Trophoblast cell (in vitro differentiated cells and primary cell): ENCODE measurements at regions not wholly inside any gene's neighbourhood (a gene's known extent, or its start where the extent isn't known, plus 50 kb on each side); places are given as distances from the start of the nearest gene placed in this dataset.

ENCODE experiments used
- DNase-seq, 2 donors: peaks; one replicate each; pipeline ENCODE4 v3.0.0-alpha.2; 2016
- H2AFZ ChIP-seq: 2 replicates; pipeline ENCODE4 v1.6.1; 2013; ENCODE audit warnings: low read length, moderate library complexity, mild to moderate bottlenecking; ENCODE audit not compliant: insufficient read depth, poor library complexity
- H2AK5ac ChIP-seq: 2 replicates; pipeline ENCODE4 v1.6.1; 2013; ENCODE audit warnings: mild to moderate bottlenecking, low read length
- H2BK120ac ChIP-seq: 2 replicates; pipeline ENCODE4 v1.6.1; 2013; ENCODE audit warnings: low read length, mild to moderate bottlenecking, moderate library complexity; ENCODE audit not compliant: insufficient read depth, poor library complexity
- H2BK12ac ChIP-seq: 2 replicates; pipeline ENCODE4 v1.6.1; 2013; ENCODE audit warnings: mild to moderate bottlenecking, low read length, moderate library complexity
- H2BK5ac ChIP-seq: 2 replicates; pipeline ENCODE4 v1.6.1; 2013; ENCODE audit warnings: low read length, low read depth, moderate library complexity, mild to moderate bottlenecking; ENCODE audit not compliant: poor library complexity
- H3K14ac ChIP-seq: 2 replicates; pipeline ENCODE4 v1.6.1; 2013; ENCODE audit warnings: mild to moderate bottlenecking, low read length
- H3K18ac ChIP-seq: 2 replicates; pipeline ENCODE4 v1.6.1; 2013; ENCODE audit warnings: mild to moderate bottlenecking, low read length
- H3K23ac ChIP-seq: 2 replicates; pipeline ENCODE4 v1.6.1; 2013; ENCODE audit warnings: low read length
- H3K27ac ChIP-seq: 2 replicates; pipeline ENCODE4 v1.5.1; 2013; ENCODE audit warnings: low read depth, mild to moderate bottlenecking, inconsistent platforms, low read length, moderate library complexity
- H3K27me3 ChIP-seq: 2 replicates; pipeline ENCODE4 v1.6.1; 2013; ENCODE audit warnings: inconsistent platforms, mild to moderate bottlenecking, low read length, moderate library complexity; ENCODE audit not compliant: insufficient read depth
- H3K36me3 ChIP-seq, 2 experiments: 1 replicate in 1 of 2; 2 replicates in 1 of 2; pipeline ENCODE4 v1.6.1; 2013; ENCODE audit warnings: low read length in 2 of 2, mild to moderate bottlenecking in 2 of 2, moderate library complexity in 1 of 2; ENCODE audit not compliant: insufficient read depth in 2 of 2, control insufficient read depth in 1 of 2
- H3K4ac ChIP-seq: 2 replicates; pipeline ENCODE4 v1.6.1; 2013; ENCODE audit warnings: low read depth, mild to moderate bottlenecking, low read length, moderate library complexity
- H3K4me1 ChIP-seq, 2 experiments: 1 replicate in 1 of 2; 2 replicates in 1 of 2; pipeline ENCODE4 v1.6.1; 2013; ENCODE audit warnings: low read length in 2 of 2, mild to moderate bottlenecking in 2 of 2, moderate library complexity in 1 of 2; ENCODE audit not compliant: insufficient read depth in 2 of 2, control insufficient read depth in 1 of 2
- H3K4me2 ChIP-seq: 2 replicates; pipeline ENCODE4 v1.6.1; 2013; ENCODE audit warnings: inconsistent platforms, mild to moderate bottlenecking, low read length, moderate library complexity
- H3K4me3 ChIP-seq: 2 replicates; pipeline ENCODE4 v1.5.1; 2013; ENCODE audit warnings: mild to moderate bottlenecking, low read depth, low read length, inconsistent platforms
- H3K79me1 ChIP-seq: one replicate; pipeline ENCODE4 v1.6.1; 2013; ENCODE audit warnings: low read length
- H3K79me2 ChIP-seq: 2 replicates; pipeline ENCODE4 v1.6.1; 2013; ENCODE audit warnings: low read length, mild to moderate bottlenecking; ENCODE audit not compliant: control insufficient read depth, insufficient read depth, poor library complexity
- H3K9ac ChIP-seq: 2 replicates; pipeline ENCODE4 v1.6.1; 2013; ENCODE audit warnings: mild to moderate bottlenecking, low read length
- H3K9me3 ChIP-seq: 2 replicates; pipeline ENCODE4 v1.6.1; 2013; ENCODE audit warnings: low read depth, mild to moderate bottlenecking, control low read depth, inconsistent platforms, low read length; ENCODE audit not compliant: insufficient read depth
- H4K12ac ChIP-seq: 2 replicates; pipeline ENCODE4 v1.6.1; 2013; ENCODE audit warnings: low read depth, mild to moderate bottlenecking, low read length, moderate library complexity
- H4K8ac ChIP-seq: 2 replicates; pipeline ENCODE4 v1.6.1; 2013; ENCODE audit warnings: low read depth, mild to moderate bottlenecking, low read length, moderate library complexity
- H4K91ac ChIP-seq: one replicate; pipeline ENCODE4 v1.6.1; 2013; ENCODE audit warnings: low read depth, mild to moderate bottlenecking, low read length, moderate library complexity
- WGBS: extraction: QIAGEN DNeasy Blood & Tissue Kit; methylation state at CpG from one replicate; pipeline ENCODE4 v1.1.7; 2013; ENCODE audit warnings: missing lambda C conversion rate; ENCODE audit not compliant: insufficient read length, insufficient coverage; ENCODE audit errors: extremely low coverage; 5-methylcytosine and 5-hydroxymethylcytosine counted together

DNA sequence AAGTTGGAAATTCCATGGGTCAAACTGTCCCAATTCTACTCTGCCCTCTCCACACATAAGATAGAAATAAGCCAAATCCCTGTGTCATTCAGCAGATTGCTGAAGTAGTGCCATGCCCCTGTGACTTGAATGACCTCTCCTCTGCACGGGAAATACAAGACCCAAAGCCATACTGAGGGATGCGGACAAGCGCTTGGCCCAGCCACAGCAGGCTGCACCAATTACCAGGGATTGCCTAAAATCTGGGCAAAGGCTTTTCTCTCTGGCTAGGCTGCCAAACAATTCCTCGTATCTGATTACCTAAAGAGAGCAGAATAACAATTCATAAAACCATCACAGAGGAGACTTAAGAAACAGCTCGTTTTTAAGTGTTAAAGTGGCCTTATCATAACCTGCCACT is 421.8 kb upstream of the JARID2 start:
- WGBS: no CpG with 5 or more reads among the region's 5 CpGs
- no peak overlapping the region for H4K91ac ChIP-seq
- DNase-seq: no peak

DNA sequence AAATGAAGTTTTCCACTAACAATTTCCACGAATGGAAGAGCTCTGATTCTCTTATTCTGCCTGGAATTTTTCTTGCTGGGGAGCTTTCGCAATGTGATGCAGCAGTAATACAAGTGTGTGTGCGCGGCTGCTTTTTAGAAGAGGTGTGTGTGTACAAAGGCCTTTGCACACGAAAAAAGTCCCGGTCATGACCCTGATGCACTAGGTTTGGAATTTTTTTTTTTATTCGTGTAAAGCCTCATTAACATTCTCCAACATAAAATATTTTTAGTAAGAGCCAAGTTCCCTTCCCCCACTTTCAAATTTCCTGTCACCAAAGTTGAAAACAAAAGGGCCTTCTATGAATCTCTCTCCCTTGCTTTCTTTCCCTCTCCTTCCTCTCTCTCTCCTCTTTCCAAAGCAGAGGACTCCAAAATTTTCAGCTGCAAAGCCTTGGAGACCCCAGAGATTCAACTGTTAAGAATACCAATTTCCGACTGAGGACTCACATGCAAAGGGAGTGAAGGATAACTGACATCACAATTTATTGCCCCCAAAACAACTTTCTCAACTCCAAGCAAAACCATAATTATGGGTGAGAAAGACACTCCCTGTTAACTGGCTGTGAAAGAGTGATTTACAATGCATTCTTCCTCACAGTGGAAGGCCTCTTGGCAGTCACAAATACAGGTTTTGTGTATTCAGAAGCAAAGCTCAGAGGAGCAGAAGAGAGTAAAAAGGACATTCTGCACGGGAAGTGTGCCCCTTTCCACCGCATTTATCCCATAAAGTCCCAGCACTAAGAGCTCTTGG is 421.2 kb upstream of the JARID2 start:
- Histone ChIP-seq H2BK12ac (no peak overlapping the region), H4K12ac (no peak overlapping the region), H2BK5ac (no peak overlapping the region), H3K79me1 (no peaks in the 10 kb centered on the region), H4K8ac (no peak overlapping the region), H3K4ac (no peak overlapping the region), H3K14ac (no peak overlapping the region), H2BK120ac (no peak overlapping the region), H3K9me3 (no peaks in the 10 kb centered on the region), H3K27me3 (no peaks in the 10 kb centered on the region), H4K91ac (no peak overlapping the region), H3K9ac (no peak overlapping the region), H2AK5ac (no peak overlapping the region), H3K23ac (no peak overlapping the region), H3K79me2 (no peaks in the 10 kb centered on the region), H3K4me3 (no peak overlapping the region), H2AFZ (no peak overlapping the region), H3K4me1 (no peaks in the 10 kb centered on the region), H3K36me3 (no peaks in the 10 kb centered on the region), H3K18ac (no peak overlapping the region), H3K4me2 (no peak overlapping the region), H3K27ac (no peak overlapping the region)
- DNase-seq: no peak
- WGBS: no CpG with 5 or more reads among the region's 10 CpGs

More for the DNA sequence above, 421.8 kb upstream of the JARID2 start:
- H2BK120ac ChIP-seq: no peak overlapping the region
- no peak overlapping the region for H2BK12ac ChIP-seq
- no peak overlapping the region for H2AK5ac ChIP-seq
- H3K18ac ChIP-seq: no peak overlapping the region
- no peaks in the 10 kb centered on the region for H3K79me1 ChIP-seq
- H3K9ac ChIP-seq: no peak overlapping the region
- H3K27me3 ChIP-seq: no peaks in the 10 kb centered on the region
- no peak overlapping the region for H2AFZ ChIP-seq
- H2BK5ac ChIP-seq: no peak overlapping the region
- no peak overlapping the region for H3K4ac ChIP-seq
- H3K4me2 ChIP-seq: no peak overlapping the region
- no peak overlapping the region for H3K4me3 ChIP-seq
- H3K23ac ChIP-seq: no peak overlapping the region
- no peak overlapping the region for H3K14ac ChIP-seq
- no peaks in the 10 kb centered on the region for H3K36me3 ChIP-seq
- H3K4me1 ChIP-seq: peaks cover 0 to under 1% of the 10 kb centered on the region in 2 experiments
- H3K79me2 ChIP-seq: no peaks in the 10 kb centered on the region
- no peak overlapping the region for H3K27ac ChIP-seq
- no peak overlapping the region for H4K12ac ChIP-seq
- H4K8ac ChIP-seq: no peak overlapping the region
- peaks cover under 1% of the 10 kb centered on the region for H3K9me3 ChIP-seq

DNA sequence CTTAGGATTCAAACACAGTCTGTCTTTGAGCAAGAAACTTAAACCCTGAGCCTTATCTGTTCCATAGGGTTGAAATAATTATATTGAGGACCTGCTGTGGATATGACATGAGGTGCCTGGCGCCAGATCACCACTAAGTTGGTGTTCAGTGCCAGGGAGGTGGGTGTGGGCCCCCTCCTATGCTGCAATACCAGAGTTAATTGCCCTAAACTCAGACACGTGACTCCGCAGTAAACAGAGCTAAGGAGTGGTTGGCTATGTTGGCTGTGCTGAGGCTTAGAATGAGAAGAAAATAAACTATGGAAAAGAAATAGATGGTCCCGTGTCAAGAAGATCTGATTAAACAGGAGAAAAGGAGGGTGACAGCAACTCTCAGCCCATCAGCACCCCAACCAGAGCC is 419.4 kb upstream of the JARID2 start:
- no peaks in the 10 kb centered on the region for H3K4me1 ChIP-seq
- H3K36me3 ChIP-seq: no peaks in the 10 kb centered on the region
- H3K9ac ChIP-seq: no peak overlapping the region
- no peak overlapping the region for H3K4me2 ChIP-seq
- no peak overlapping the region for H2BK12ac ChIP-seq
- H3K27me3 ChIP-seq: no peaks in the 10 kb centered on the region
- H4K8ac ChIP-seq: no peak overlapping the region
- H3K4ac ChIP-seq: no peak overlapping the region
- no peaks in the 10 kb centered on the region for H3K79me2 ChIP-seq
- WGBS: no CpG with 5 or more reads among the region's 4 CpGs
- H3K23ac ChIP-seq: no peak overlapping the region
- no peak overlapping the region for H3K14ac ChIP-seq
- H3K4me3 ChIP-seq: no peak overlapping the region
- H4K12ac ChIP-seq: no peak overlapping the region
- no peak overlapping the region for H2BK120ac ChIP-seq
- H2AFZ ChIP-seq: no peak overlapping the region
- H2BK5ac ChIP-seq: no peak overlapping the region
- no peak for DNase-seq
- no peak overlapping the region for H2AK5ac ChIP-seq
- H3K18ac ChIP-seq: no peak overlapping the region
- no peak overlapping the region for H4K91ac ChIP-seq
- no peak overlapping the region for H3K27ac ChIP-seq
- no peaks in the 10 kb centered on the region for H3K79me1 ChIP-seq
- no peaks in the 10 kb centered on the region for H3K9me3 ChIP-seq

DNA sequence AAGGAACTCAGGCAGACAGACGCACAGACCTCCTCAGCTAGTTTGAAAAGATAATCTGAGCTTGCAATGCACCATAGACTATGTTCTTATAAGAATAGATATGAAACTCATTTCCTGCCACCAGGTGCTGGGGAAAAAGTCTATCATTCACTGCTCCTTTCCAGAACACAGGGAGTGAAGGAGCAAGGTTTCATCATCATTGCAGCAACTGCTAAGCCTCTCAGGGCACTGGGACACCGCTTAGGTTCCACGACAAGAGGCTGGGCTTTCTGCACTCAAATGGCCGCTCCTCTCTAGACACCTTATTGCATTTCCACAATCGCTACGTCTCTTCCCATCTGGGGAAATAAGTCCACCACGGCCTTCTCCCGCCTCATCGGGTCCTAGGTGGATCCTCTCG is 418.5 kb upstream of the JARID2 start:
- H4K91ac ChIP-seq: no peak overlapping the region
- H3K27me3 ChIP-seq: no peaks in the 10 kb centered on the region
- H3K79me1 ChIP-seq: no peaks in the 10 kb centered on the region
- H3K9me3 ChIP-seq: no peaks in the 10 kb centered on the region
- no peaks in the 10 kb centered on the region for H3K79me2 ChIP-seq
- H4K8ac ChIP-seq: no peak overlapping the region
- H3K18ac ChIP-seq: no peak overlapping the region
- no peak overlapping the region for H3K4me3 ChIP-seq
- H2AK5ac ChIP-seq: no peak overlapping the region
- no peak overlapping the region for H4K12ac ChIP-seq
- H3K23ac ChIP-seq: no peak overlapping the region
- no CpG with 5 or more reads among the region's 10 CpGs for WGBS
- DNase-seq: no peak
- H3K14ac ChIP-seq: no peak overlapping the region
- H3K27ac ChIP-seq: no peak overlapping the region
- H3K4ac ChIP-seq: no peak overlapping the region
- no peak overlapping the region for H3K9ac ChIP-seq
- no peak overlapping the region for H2BK12ac ChIP-seq
- no peak overlapping the region for H3K4me2 ChIP-seq
- no peak overlapping the region for H2BK120ac ChIP-seq
- H2AFZ ChIP-seq: no peak overlapping the region
- H3K36me3 ChIP-seq: no peaks in the 10 kb centered on the region
- no peaks in the 10 kb centered on the region for H3K4me1 ChIP-seq
- no peak overlapping the region for H2BK5ac ChIP-seq
